ENCODE measurements at regions not wholly inside any gene's neighbourhood (a gene's known extent, or its start where the extent isn't known, plus 50 kb on each side); places are given as distances from the start of the nearest gene placed in this dataset.

DNA sequence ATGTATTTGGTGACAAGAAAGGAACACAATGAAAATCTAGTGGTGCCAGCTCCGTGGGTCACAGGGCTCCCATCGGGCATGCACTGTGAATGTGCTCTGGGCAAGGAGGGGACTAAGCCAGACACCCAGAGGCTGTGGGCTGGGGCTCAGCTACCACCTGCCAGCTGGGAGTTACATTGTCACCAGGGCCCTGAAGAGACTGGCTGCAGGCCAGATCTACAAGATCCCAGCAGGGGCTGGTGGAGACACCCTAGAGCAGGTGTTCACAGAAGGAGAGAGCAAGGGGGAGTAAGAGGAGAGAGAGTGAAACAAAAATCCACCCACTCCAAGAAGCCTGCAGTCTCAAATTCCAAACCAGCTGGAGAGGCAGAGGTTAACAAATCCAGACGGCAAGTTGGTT lies 116.6 kb upstream of the ADCY1 start:
- no peak overlapping the region for H2AFZ ChIP-seq (ENCODE audit: low read length)
- no peaks in the 10 kb centered on the region for H3K79me2 ChIP-seq (ENCODE audit: insufficient read depth, low read length)
- no peak overlapping the region for H3K4me3 ChIP-seq (replicated peaks in 1 of 3; ENCODE audit: insufficient read depth in 1 of 3, low read depth in 2 of 3, low read length in 3 of 3)
- H3K9ac ChIP-seq (ENCODE audit: insufficient read depth, low read depth, low read length) = no peak overlapping the region
- no TSS peak for BruUV-seq (replicated peaks)
- H3K27me3 ChIP-seq (ENCODE audit: control insufficient read depth in 1 of 2, insufficient read depth in 2 of 2, low read length in 2 of 2) = no peaks in the 10 kb centered on the region
- intact Hi-C loops (cut with micrococcal nuclease; ENCODE audit: unreplicated experiment) (no loop called here), in situ Hi-C loops (cut with HindIII; ENCODE audit: extremely low pct_ligation_motif_present, low pct_unique_long_range_greater_than_20kb) (no loop called here)
- no peak overlapping the region for H3K4me2 ChIP-seq (ENCODE audit: low read depth, low read length)
- no peaks in the 10 kb centered on the region for H3K36me3 ChIP-seq (replicated peaks in 1 of 2; ENCODE audit: control insufficient read depth in 1 of 2, insufficient read depth in 2 of 2, low read length in 2 of 2)
- H4K20me1 ChIP-seq (ENCODE audit: insufficient read depth, low read length) = no peaks in the 10 kb centered on the region
- ChIA-PET POLR2A (no interaction called here), CTCF (ENCODE audit: low intra/inter-chr PET ratio, low total read pairs) (no interaction called here)
- ATAC-seq (no peak), DNase-seq (ENCODE audit: low spot score) (no peak), FAIRE-seq (no peak)
- 26% methylated on average over 3 of the region's 3 CpGs for WGBS (ENCODE audit: low lambda C conversion rate)
- H3K27ac ChIP-seq (ENCODE audit: extremely low read length, insufficient read depth, low read length) = no peak overlapping the region
- H3K9me3 ChIP-seq (ENCODE audit: low read length) = no peaks in the 10 kb centered on the region
- peaks cover 26% of the 10 kb centered on the region for H3K4me1 ChIP-seq (ENCODE audit: insufficient read depth, low read length)
- no peak for TF ChIP-seq FOXK1 (CRISPR knock-in tag; IDR thresholded peaks at IDR 0.05; ENCODE audit: borderline replicate concordance, low read depth)
- no peak for TF ChIP-seq AHDC1 (CRISPR knock-in tag; IDR thresholded peaks at IDR 0.05; ENCODE audit: borderline replicate concordance)
- TF ChIP-seq, protein P1, sequence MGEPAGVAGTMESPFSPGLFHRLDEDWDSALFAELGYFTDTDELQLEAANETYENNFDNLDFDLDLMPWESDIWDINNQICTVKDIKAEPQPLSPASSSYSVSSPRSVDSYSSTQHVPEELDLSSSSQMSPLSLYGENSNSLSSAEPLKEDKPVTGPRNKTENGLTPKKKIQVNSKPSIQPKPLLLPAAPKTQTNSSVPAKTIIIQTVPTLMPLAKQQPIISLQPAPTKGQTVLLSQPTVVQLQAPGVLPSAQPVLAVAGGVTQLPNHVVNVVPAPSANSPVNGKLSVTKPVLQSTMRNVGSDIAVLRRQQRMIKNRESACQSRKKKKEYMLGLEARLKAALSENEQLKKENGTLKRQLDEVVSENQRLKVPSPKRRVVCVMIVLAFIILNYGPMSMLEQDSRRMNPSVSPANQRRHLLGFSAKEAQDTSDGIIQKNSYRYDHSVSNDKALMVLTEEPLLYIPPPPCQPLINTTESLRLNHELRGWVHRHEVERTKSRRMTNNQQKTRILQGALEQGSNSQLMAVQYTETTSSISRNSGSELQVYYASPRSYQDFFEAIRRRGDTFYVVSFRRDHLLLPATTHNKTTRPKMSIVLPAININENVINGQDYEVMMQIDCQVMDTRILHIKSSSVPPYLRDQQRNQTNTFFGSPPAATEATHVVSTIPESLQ (CRISPR knock-in tag; conservative IDR thresholded peaks at IDR 0.05) = no peak
- TF ChIP-seq ZNF280D (CRISPR knock-in tag; IDR thresholded peaks at IDR 0.05) = no peak
- no peak for TF ChIP-seq ZSCAN20 (CRISPR knock-in tag; IDR thresholded peaks at IDR 0.05; ENCODE audit: borderline replicate concordance)
- no peak for TF ChIP-seq HHEX (CRISPR knock-in tag; IDR thresholded peaks at IDR 0.05)
- no peak for TF ChIP-seq EHMT2 (IDR thresholded peaks at IDR 0.05; ENCODE audit: borderline replicate concordance, low read depth, low read length)
- TF ChIP-seq SP1 (IDR thresholded peaks at IDR 0.05) = no peak
- TF ChIP-seq SP1 (CRISPR knock-in tag; IDR thresholded peaks at IDR 0.05) = no peak
- TF ChIP-seq, protein P2, sequence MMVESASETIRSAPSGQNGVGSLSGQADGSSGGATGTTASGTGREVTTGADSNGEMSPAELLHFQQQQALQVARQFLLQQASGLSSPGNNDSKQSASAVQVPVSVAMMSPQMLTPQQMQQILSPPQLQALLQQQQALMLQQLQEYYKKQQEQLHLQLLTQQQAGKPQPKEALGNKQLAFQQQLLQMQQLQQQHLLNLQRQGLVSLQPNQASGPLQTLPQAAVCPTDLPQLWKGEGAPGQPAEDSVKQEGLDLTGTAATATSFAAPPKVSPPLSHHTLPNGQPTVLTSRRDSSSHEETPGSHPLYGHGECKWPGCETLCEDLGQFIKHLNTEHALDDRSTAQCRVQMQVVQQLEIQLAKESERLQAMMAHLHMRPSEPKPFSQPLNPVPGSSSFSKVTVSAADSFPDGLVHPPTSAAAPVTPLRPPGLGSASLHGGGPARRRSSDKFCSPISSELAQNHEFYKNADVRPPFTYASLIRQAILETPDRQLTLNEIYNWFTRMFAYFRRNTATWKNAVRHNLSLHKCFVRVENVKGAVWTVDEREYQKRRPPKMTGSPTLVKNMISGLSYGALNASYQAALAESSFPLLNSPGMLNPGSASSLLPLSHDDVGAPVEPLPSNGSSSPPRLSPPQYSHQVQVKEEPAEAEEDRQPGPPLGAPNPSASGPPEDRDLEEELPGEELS (CRISPR knock-in tag; IDR thresholded peaks at IDR 0.05) = no peak
- TF ChIP-seq KLF9 (CRISPR knock-in tag; IDR thresholded peaks at IDR 0.05; ENCODE audit: low read depth) = no peak
